HG03520 (cell line): ENCODE measurements at regions not wholly inside any gene's neighbourhood (a gene's known extent, or its start where the extent isn't known, plus 50 kb on each side); places are given as distances from the start of the nearest gene placed in this dataset.
"Not testable (repeated sequence)": the region's sequence is repeated elsewhere in the genome, so short reads cannot be mapped to it uniquely, and the experiment has no call there.

Experiments
- ATAC-seq: cut with Tn5 transposase; IDR thresholded peaks from one replicate; pipeline ENCODE4 v1.9.1; 2021; ENCODE audit warnings: mild to moderate bottlenecking, moderate library complexity; ENCODE audit not compliant: unreplicated experiment

DNA sequence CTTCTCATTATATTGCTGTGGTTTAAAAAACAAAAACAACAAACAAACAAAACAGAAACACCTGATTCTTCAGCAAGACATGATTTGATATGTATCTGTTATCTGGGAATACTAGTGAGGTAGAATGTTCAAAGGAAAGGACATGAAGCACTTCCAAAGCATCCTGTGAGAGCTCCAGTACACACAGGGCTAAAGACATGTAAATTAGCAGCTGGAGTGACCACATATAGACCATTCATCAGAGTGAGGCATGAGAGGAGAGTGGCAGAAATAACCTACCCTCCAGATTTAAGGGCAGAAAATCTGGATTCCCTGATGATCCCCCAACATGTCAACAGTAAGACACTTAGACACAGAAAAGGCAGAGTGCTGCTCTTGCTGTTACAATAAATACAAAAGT lies 260.5 kb upstream of the CHRM3 start:
- ATAC-seq = no peak

DNA sequence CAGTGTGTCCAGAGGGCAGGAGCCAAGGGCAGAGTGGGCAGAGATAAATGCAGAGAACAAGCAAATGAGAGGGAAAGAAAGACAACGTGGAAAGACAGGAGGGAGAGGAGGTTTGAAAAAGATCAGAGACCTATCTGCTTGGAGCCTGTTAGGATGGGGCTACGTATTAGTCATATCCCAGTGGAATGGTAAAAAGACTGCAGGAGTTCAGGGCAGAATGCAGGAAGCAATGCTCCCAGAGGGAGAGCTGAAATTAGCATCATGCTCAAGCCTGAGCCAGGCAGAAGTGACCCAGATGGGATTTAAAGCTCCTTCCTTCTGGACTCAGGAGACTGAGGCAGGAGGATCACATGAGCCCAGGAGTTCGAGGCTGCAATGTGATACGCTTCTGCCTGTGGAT lies 261.3 kb upstream of the CHRM3 start:
- no peak for ATAC-seq

DNA sequence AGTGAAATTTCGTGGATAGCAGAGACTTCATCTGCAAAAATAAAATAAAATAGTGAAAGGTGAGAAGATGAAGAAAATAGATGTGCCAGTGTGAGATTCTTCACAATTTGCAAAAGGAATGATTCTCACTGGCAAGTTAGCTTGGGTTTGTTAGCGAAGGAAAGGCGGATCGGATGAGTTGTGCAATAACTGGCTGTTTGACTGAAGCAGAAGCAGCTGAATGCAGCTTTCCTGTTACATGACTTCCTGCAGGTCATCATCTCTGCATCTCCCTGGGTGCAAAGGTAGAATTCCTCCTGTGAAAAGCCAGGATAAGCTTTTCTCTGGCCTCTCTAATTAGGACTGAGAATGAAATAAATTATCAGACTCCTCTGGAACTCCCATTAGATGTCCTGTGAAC lies 263.1 kb upstream of the CHRM3 start:
- no peak for ATAC-seq

DNA sequence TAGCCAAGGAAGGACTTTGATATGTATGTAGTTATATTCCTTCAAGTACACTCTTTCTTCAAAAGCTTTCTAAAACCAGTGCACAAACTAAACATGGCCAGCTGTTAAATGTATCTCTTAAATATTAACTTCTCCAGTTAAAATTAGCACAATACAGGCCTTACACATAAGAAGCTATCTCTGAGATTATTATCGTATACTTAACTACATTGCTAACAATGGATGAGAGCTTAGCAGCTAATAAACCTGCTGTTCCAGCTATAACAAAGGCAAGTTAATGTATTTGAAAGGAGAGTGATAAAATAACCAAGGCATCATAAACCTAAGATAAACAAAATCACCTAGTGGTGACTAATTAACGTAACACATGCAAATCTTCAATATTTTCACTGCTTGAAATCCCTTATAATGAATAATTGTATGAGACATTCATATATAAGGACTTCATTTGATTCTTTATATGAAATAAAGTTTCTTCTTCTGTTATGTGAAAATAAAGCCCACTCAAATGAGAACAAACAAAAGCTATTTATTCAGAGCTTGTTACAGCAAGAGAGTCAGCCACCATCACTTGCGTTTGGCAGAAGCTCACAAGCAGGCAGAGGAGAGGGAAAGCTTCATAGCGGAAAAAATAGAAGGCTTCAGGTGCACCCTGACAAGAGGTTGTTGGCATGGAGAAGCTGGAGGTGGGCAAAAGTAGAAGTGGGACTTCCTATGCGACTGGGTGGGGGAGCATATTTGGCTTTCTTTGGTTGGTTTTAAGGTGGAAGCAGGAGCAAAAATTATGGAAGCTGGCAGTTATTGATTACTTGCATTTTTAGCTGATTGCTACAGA lies 274.1 kb upstream of the CHRM3 start:
- ATAC-seq = no peak

DNA sequence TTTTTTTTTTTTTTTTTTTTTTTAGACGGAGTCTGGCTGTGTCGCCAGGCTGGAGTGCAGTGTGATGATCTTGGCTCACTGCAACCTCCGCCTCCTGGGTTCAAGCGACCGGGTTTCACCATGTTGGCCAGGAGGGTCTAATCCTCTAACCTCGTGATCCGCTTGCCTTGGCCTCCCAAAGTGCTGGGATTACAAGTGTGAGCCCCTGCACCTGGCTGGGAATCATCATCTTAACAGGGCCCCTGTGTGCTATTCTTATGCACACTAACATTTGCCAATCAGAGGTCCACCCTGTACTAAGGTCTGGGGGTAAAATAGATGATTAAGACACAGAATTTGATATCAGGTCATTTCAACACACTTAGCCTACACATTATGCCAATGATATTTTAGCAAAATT lies 278.7 kb upstream of the CHRM3 start:
- no peak for ATAC-seq

DNA sequence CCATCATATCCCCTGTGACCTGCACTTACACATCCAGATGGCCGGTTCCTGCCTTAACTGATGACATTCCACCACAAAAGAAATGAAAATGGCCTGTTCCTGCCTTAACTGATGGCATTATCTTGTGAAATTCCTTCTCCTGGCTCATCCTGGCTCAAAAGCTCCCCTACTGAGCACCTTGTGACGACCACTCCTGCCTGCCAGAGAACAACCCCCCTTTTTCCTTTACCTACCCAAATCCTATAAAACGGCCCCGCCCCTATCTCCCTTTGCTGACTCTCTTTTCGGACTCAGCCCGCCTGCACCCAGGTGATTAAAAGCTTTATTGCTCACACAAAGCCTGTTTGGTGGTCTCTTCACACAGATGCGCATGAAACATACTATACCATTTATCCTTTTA lies 279.7 kb upstream of the CHRM3 start:
- ATAC-seq = not testable (repeated sequence)

DNA sequence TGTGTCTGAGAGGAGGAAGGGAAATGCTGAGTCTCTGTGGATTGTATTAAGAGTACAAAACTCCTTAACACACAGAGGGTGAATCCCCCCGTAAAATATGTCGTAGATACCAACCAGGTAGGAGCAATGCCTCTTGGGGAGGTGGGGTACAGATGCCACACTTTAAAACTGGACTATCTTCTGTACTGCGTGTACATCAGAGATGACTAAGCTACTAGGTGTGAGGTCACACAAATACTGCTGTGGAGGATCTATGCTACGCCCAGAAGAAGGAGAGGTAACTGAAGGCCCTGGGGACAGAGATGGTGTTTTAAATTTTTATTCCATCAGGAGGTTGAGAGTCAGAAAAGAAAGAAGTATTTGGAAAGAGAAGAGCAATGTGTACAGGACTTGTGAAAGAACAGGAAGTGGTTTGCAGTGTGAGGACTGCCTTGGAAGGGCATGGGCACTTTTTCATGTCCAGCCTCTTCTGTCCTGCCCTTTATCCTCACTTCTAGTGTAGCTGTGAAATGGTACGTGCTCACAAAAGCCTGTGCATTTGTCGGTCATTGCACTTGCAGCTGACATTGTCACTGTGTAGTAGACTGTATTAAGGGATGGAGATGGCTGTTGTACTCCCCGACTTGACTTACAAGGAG lies 287.8 kb upstream of the CHRM3 start:
- no peak for ATAC-seq

DNA sequence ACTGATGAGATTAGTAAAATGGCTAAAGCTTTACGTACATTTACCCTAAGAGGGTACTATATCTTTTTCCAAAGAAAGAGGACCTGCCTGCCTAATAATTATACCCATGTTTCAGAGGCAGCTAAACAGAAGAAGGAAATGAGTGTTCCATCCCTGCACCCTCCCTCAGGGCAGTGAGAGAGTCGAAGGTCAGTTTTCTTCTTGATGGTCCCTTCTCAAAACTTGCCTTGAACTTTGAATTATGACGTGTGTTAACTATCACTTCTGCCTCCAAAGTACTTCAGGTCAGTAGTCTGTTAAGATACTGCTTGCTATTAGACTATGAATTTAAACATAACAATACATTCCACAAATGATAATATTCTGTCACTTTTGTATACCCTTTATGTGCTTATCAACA lies 294.8 kb upstream of the CHRM3 start:
- ATAC-seq = no peak

DNA sequence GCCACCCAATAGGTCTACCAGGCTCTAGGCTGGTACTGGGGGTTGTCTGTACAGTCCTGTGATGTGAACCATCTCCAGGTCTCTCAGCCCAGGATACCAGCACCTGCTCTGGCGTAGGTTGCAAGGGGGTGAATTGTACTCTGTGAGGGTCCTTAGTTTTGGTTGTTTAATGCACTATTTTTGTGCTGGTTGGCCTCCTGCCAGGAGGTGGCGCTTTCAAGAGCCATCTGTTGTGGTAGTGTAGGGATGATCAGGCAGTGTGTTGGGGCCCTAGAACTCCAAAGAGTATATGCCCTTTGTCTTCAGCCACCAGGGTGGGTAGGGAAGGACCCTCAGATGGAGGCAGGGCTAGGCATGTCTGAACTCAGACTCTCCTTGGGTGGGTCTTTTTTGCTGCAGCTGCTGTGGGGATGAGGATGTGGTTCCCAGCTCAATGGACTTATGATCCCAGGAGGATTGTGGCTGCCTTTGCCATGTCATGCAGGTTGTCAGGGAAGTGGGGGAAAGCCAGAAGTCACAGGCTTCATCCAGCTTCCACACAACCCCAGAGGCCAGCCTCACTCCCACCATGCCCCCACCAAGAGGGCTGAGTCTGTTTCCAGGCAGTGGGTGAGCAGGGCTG lies 301.8 kb upstream of the CHRM3 start:
- no peak for ATAC-seq

DNA sequence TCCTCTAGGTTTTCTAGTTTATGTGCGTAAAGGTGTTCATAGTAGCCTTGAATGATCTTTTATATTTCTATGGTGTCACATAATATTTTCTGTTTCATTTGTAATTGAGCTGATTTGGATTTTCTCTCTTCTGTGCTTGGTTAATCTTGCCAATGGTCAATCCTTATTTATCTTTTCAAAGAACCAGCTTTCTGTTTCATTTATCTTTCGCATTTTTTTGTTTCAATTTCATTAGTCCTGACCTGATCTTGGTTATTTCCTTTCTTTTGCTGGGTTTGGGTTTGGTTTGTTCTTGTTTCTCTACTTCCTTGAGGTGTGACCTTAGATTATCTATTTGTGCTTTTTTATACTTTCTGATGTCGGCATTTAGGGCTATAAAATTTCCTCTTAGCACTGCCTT lies 304.4 kb upstream of the CHRM3 start:
- not testable (repeated sequence) for ATAC-seq

DNA sequence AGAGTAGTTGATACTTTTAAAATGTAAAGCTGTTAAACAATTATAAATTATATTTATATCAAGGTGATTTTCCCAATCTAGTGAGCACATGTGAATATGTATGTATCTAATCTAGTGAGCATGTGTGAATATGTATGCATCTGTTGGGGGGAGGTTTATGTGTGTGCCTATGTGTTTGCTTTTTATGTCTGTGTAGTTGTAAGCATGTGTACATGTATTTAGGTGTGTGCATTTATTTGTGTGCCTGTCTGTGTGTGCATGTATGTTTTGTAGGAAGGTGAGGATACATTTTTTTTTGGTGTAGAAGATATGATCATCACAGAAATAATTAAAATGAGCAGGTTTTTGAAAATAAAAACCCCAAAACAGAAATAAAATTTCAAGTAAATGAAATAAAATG lies 318.9 kb upstream of the CHRM3 start:
- no peak for ATAC-seq

DNA sequence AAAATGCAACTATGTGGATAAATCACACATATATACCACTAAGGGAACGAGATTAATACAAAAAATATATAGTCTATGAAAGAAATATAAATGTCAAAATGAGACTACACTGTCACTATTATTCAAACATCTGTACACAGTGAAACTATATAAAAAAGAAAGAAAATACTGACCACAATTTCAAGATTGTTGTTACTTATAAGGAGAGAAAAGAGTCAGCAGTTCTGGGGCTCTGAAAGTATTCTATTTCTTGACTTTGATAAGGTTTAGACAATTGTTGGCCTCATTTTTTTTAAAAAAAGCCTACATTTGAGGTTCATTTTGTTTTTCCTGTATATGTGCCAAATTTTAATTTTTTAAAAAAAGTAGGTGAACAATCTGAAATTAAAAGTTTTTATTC lies 319.3 kb upstream of the CHRM3 start:
- ATAC-seq = no peak

DNA sequence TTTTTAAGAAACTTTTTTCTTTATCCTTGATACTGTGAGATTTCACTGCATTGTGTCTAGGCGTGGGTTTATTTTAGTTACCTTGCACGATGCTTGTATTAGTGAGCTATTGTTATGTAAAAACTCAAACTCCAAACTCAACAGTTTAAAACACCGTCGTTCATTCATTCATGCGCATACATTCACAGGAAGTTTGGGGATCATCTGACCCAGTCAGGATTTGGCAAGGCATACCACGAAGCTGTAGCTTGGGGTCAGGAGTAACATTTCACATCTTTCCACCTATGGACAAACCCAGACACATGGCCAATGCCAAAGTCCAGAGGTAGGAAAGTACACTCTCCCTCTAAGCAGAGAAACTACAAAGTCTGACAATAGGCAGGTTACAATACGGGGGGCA lies 324.6 kb upstream of the CHRM3 start:
- ATAC-seq = no peak

DNA sequence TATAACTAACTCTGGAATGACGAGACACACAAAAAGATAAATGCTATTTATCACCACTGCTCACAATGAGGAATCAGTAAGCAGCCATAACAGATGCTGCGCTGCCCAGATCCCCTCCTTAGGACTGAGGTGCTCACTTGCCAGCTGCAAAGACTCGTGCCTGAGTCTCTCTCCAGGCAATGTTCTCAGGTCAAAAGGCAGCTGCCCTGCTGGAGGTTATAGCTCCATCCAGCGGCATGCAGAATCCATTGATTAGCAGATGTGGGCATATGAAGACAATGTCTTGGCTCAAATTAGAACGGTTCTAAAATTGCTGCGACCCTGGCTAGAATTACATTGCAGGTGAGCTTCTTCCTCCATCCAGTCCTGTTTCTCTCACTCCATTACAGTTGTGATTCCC lies 328.2 kb upstream of the CHRM3 start:
- ATAC-seq = no peak

DNA sequence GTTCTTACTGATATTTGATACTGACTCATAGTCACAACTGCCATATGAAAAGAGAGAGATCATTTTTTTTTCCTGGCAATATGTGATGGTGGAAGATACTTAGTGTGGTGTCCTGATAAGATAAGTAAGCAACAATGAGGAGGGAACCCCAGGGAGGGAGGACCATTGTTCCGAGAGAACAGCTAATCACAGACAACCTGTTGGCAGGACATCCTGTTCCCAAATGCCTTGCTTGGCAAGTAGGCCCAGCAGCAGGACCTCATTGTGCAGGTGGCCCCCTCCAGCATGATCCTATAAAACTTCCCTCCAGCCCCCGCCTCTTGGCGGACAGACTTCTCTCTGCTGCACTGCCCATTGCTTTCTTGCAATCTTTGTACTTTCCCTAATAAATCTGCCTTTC lies 329.4 kb upstream of the CHRM3 start:
- ATAC-seq = no peak

DNA sequence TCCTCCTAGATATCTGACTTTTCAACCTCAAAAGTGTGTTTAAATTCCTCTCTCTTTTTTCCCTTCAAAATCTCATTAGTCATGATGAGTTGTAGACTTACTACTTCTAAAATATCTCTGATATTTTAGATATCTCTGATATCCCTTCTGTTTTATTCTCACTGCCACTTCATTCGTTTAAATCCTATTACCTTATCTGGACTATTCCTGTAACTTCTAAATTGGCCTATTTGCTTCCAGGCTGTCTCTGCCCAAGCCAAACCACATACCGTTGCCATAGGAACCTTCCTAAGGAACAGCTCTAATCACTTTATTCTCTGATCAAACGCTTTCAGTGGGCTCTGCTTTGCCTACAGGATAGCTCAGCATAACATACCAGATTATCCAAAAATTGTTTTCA lies 333.1 kb upstream of the CHRM3 start:
- ATAC-seq = no peak

DNA sequence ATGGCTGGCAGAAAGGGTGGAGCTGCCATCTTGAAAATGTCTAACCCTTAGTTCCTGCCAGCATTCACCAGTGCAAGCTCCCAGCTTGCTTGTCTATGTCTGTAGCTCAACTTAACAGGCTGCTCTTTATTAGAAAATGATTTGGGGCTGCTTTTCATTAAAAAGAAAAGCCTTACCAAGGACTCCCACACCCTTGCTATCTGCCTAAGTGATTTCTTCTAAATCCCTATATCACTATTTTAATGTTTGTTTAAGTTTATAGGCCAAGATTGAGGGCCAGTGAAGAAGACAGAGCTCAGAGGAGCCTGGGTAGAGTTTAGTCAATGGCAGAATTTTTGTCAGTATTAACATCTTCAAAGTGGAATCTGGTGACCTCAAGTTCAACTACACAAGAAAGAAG lies 336.8 kb upstream of the CHRM3 start:
- no peak for ATAC-seq

DNA sequence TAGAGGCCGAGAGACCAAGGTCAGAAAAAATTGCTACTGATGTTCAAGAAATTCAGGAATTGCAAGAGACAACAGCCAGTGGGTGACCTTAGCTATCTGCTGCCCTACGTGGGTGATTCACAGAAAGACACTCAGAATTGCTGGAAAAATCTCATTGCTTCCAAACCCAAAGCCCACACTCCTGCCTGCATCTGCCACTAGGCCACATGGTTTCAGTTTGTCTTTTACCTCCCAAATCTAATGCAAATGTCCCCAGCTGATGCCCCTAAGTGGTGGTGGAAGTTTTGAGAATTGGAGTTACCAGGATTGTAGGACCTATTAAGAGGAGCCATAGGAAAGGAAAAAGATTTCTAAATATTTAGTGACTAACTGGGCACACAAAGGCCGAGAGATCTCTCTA lies 341.5 kb upstream of the CHRM3 start:
- no peak for ATAC-seq

DNA sequence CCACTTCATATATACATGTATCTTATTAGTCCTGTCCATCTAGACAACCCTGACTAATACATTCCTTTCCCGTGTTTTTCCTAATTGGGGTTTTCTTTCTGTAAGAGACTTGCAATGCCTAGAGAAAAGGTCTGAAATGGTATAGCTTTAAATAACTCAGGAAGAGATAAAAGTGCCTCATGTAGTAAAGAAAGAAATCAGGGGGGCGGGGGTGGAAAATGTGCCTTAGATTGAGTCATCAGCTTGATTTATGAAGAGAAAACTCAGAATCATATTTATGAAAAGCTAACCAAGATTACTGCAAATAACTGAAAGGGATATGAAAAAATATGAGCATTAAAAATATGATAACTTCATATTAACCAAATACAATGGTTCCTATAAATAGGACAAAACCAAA lies 345.8 kb upstream of the CHRM3 start:
- no peak for ATAC-seq

DNA sequence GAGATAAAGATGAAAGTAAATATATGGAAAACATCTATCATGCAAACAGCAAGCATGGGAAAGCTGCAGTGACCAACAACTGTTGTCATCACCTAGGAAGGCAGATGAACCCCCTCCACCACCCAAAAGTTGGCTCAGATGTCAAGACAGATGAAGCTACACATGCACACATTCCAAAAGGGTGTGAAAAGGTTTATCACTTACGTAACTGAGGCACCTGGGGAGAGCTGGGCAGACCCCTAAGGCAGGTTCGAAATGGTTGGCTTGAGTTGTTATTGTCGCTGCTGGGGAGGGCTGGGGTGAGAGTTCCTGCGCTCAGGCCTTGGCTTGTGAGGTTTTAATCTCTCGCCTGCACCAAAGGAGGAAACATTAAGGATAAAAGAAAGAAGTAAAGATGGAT lies 355.1 kb upstream of the CHRM3 start:
- ATAC-seq = no peak

DNA sequence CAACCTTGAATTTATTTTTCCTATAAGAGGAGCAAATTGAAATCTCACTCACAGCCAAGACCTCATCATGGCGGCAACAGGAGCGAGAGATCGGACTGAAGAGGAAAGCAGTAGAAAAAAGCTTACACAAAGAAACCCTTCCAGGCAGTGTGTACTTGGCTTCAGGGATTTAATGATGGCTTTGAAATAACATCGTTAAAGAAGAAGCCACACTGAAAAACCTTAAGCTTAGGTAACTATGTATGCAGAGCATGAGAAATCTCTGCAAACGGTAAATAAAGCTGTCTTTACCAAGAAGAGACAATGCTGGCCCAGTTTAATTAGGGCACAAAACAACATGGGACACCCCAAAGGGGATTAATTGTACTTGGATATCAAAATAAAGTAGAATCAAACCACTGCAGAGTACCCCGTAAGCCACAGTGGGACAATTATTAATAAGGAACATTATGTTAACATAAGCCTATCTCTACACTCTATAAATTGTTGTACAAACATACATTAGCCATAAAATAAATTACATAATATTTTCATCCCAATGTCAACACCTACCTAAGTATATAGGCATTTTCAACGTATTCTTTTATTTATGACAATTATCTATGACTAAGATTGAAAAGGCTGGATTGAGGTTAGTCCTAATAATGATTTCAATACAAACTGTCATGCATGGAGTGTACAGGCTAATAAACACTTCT lies 360.2 kb upstream of the CHRM3 start:
- ATAC-seq = no peak

DNA sequence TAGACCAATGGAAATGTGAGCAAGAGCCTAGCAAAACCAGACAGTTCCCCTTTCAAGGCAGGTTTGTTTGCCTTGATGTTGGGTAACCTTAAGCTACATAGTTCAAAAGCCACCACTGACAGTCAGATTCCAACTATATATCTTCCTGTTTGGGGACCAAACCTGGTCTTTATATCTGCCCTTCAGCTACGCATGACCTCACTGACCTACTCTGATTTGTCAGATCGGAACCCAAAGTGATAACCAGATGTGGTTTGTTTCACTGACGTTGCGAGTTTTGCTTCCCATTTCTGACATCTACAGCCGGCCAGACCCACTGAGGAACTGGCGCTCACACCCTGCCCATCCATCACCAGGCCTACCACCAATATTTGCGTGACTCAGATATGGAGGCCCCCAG lies 361.1 kb upstream of the CHRM3 start:
- no peak for ATAC-seq
